HL-60 (cell line): ENCODE measurements at regions not wholly inside any gene's neighbourhood (a gene's known extent, or its start where the extent isn't known, plus 50 kb on each side); places are given as distances from the start of the nearest gene placed in this dataset.

Experiments
- POLR2AphosphoS5 ChIP-seq: IDR thresholded peaks from 2 replicates; pipeline ENCODE4 v1.6.1; 2012; ENCODE audit warnings: low read depth
- TF ChIP-seq, protein P1 (sequence below): IDR thresholded peaks from one replicate; pipeline ENCODE4 v1.5.1; 2011; ENCODE audit warnings: low read length, control low read depth, inconsistent platforms; ENCODE audit not compliant: insufficient read depth
- TF ChIP-seq, protein P2 (sequence below): IDR thresholded peaks from 2 replicates; pipeline ENCODE4 v1.6.1; 2012; ENCODE audit warnings: low read depth; ENCODE audit not compliant: insufficient replicate concordance

DNA sequence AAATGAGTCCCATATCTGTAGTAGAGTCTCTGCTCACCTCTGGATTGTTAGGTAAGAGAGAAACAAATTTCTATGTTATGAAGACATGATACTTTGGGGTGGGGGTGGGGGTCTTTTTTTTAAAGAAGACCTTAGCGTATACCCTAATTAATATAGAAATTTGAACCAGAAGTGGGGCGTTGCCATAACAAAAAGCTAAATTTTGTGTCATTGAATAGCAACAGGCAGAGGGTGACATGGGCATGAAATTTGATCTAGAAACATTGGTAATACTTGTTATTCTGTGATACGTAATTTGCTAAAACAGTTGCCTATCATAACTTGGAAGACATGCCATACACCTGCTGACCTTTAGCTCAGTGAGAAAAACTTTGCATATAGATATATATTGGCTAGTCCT, 92.3 kb upstream of the SLC38A2 start:
- TF ChIP-seq, protein P1, sequence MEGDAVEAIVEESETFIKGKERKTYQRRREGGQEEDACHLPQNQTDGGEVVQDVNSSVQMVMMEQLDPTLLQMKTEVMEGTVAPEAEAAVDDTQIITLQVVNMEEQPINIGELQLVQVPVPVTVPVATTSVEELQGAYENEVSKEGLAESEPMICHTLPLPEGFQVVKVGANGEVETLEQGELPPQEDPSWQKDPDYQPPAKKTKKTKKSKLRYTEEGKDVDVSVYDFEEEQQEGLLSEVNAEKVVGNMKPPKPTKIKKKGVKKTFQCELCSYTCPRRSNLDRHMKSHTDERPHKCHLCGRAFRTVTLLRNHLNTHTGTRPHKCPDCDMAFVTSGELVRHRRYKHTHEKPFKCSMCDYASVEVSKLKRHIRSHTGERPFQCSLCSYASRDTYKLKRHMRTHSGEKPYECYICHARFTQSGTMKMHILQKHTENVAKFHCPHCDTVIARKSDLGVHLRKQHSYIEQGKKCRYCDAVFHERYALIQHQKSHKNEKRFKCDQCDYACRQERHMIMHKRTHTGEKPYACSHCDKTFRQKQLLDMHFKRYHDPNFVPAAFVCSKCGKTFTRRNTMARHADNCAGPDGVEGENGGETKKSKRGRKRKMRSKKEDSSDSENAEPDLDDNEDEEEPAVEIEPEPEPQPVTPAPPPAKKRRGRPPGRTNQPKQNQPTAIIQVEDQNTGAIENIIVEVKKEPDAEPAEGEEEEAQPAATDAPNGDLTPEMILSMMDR = no peak
- TF ChIP-seq, protein P2, sequence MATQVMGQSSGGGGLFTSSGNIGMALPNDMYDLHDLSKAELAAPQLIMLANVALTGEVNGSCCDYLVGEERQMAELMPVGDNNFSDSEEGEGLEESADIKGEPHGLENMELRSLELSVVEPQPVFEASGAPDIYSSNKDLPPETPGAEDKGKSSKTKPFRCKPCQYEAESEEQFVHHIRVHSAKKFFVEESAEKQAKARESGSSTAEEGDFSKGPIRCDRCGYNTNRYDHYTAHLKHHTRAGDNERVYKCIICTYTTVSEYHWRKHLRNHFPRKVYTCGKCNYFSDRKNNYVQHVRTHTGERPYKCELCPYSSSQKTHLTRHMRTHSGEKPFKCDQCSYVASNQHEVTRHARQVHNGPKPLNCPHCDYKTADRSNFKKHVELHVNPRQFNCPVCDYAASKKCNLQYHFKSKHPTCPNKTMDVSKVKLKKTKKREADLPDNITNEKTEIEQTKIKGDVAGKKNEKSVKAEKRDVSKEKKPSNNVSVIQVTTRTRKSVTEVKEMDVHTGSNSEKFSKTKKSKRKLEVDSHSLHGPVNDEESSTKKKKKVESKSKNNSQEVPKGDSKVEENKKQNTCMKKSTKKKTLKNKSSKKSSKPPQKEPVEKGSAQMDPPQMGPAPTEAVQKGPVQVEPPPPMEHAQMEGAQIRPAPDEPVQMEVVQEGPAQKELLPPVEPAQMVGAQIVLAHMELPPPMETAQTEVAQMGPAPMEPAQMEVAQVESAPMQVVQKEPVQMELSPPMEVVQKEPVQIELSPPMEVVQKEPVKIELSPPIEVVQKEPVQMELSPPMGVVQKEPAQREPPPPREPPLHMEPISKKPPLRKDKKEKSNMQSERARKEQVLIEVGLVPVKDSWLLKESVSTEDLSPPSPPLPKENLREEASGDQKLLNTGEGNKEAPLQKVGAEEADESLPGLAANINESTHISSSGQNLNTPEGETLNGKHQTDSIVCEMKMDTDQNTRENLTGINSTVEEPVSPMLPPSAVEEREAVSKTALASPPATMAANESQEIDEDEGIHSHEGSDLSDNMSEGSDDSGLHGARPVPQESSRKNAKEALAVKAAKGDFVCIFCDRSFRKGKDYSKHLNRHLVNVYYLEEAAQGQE = no peak
- TF ChIP-seq POLR2AphosphoS5 = no peak
